ENCODE measurements at regions not wholly inside any gene's neighbourhood (a gene's known extent, or its start where the extent isn't known, plus 50 kb on each side); places are given as distances from the start of the nearest gene placed in this dataset.

- Histone ChIP-seq H3K36me3 (no peaks in the 10 kb centered on the region), H3K4me3 (no peak overlapping the region), H3K9me3 (no peaks in the 10 kb centered on the region), H3K27ac (no peak overlapping the region), H3K27me3 (replicated peaks; ENCODE audit: insufficient read depth) (no peaks in the 10 kb centered on the region), H3K4me1 (ENCODE audit: control insufficient read depth in 1 of 2, low read depth in 2 of 2) (no peaks in the 10 kb centered on the region)
- TF ChIP-seq, protein P1, sequence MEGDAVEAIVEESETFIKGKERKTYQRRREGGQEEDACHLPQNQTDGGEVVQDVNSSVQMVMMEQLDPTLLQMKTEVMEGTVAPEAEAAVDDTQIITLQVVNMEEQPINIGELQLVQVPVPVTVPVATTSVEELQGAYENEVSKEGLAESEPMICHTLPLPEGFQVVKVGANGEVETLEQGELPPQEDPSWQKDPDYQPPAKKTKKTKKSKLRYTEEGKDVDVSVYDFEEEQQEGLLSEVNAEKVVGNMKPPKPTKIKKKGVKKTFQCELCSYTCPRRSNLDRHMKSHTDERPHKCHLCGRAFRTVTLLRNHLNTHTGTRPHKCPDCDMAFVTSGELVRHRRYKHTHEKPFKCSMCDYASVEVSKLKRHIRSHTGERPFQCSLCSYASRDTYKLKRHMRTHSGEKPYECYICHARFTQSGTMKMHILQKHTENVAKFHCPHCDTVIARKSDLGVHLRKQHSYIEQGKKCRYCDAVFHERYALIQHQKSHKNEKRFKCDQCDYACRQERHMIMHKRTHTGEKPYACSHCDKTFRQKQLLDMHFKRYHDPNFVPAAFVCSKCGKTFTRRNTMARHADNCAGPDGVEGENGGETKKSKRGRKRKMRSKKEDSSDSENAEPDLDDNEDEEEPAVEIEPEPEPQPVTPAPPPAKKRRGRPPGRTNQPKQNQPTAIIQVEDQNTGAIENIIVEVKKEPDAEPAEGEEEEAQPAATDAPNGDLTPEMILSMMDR (IDR thresholded peaks at IDR 0.05) = no peak
- ATAC-seq (ENCODE audit: insufficient number of reproducible peaks, low FRiP score, low read depth) (no peak), DNase-seq (ENCODE audit: low spot score) (no peak)
Measured at GRCh38 chr1:79380078-79380477, 373.5 kb upstream of the ADGRL4 start.

- TF ChIP-seq, protein P1 (IDR thresholded peaks at IDR 0.05) = no peak
- H3K9me3 ChIP-seq = no peaks in the 10 kb centered on the region
- H3K27me3 ChIP-seq (replicated peaks; ENCODE audit: insufficient read depth) = no peaks in the 10 kb centered on the region
- H3K4me1 ChIP-seq (ENCODE audit: control insufficient read depth in 1 of 2, low read depth in 2 of 2) = peaks cover 0 to 8% of the 10 kb centered on the region in 2 donors
- DNase-seq (ENCODE audit: low spot score) = no peak
- H3K27ac ChIP-seq = no peak overlapping the region
- no peak overlapping the region for H3K4me3 ChIP-seq
- ATAC-seq (ENCODE audit: insufficient number of reproducible peaks, low FRiP score, low read depth) = no peak
- no peaks in the 10 kb centered on the region for H3K36me3 ChIP-seq
Measured at GRCh38 chr1:79376106-79376505, 369.6 kb upstream of the ADGRL4 start.

- peaks cover 0 to 8% of the 10 kb centered on the region in 2 donors for H3K4me1 ChIP-seq (ENCODE audit: control insufficient read depth in 1 of 2, low read depth in 2 of 2)
- no peaks in the 10 kb centered on the region for H3K36me3 ChIP-seq
- no peak overlapping the region for H3K27ac ChIP-seq
- ATAC-seq (ENCODE audit: insufficient number of reproducible peaks, low FRiP score, low read depth) (no peak), DNase-seq (ENCODE audit: low spot score) (no peak)
- H3K27me3 ChIP-seq (replicated peaks; ENCODE audit: insufficient read depth) = no peaks in the 10 kb centered on the region
- no peak overlapping the region for H3K4me3 ChIP-seq
- no peaks in the 10 kb centered on the region for H3K9me3 ChIP-seq
- TF ChIP-seq, protein P1 (IDR thresholded peaks at IDR 0.05) = no peak
Measured at GRCh38 chr1:79375352-79375751, 368.8 kb upstream of the ADGRL4 start.

DNA sequence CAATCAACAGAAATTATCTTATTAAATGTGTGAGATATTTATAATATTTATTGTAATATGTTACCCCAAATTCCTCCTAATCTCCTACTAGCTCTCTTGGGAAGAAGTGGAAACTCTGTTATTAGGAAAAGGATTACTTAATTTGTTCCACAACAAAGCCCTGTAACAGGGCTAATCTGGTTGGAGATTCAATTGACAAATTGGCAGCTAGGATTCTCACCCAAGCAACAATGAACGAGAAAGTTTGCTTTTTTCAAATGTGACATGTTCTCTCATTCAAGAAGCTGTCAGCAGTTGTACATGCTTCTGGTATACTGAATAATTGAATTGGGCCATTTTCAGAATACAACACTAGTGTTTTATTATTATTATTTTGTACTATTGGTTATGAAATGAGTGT, 367.9 kb upstream of the ADGRL4 start:
- DNase-seq (ENCODE audit: low spot score) (no peak), ATAC-seq (ENCODE audit: insufficient number of reproducible peaks, low FRiP score, low read depth) (no peak)
- H3K4me1 ChIP-seq (ENCODE audit: control insufficient read depth in 1 of 2, low read depth in 2 of 2) = peaks cover 0 to 8% of the 10 kb centered on the region in 2 donors
- H3K27ac ChIP-seq = no peak overlapping the region
- H3K9me3 ChIP-seq = no peaks in the 10 kb centered on the region
- TF ChIP-seq, protein P1 (IDR thresholded peaks at IDR 0.05) = no peak
- H3K27me3 ChIP-seq (replicated peaks; ENCODE audit: insufficient read depth) = no peaks in the 10 kb centered on the region
- H3K4me3 ChIP-seq = no peak overlapping the region
- no peaks in the 10 kb centered on the region for H3K36me3 ChIP-seq

GRCh38 chr1:79373481-79374125, 367.1 kb upstream of the ADGRL4 start:
- Histone ChIP-seq H3K27ac (no peak overlapping the region), H3K4me3 (no peak overlapping the region), H3K9me3 (no peaks in the 10 kb centered on the region), H3K27me3 (replicated peaks; ENCODE audit: insufficient read depth) (no peaks in the 10 kb centered on the region), H3K4me1 (ENCODE audit: control insufficient read depth in 1 of 2, low read depth in 2 of 2) (peaks cover 0 to 8% of the 10 kb centered on the region in 2 donors), H3K36me3 (no peaks in the 10 kb centered on the region)
- no peak for DNase-seq (ENCODE audit: low spot score)
- no peak for ATAC-seq (ENCODE audit: insufficient number of reproducible peaks, low FRiP score, low read depth)
- TF ChIP-seq, protein P1 (IDR thresholded peaks at IDR 0.05) = no peak
